Ovary (tissue), 7 donors: ENCODE measurements at regions not wholly inside any gene's neighbourhood (a gene's known extent, or its start where the extent isn't known, plus 50 kb on each side); places are given as distances from the start of the nearest gene placed in this dataset.

Source experiments
- DNase-seq, 5 donors: peaks; one replicate each; pipeline ENCODE4 v3.0.0-alpha.2; 2019 to 2020
- H3K27ac ChIP-seq, 2 donors: fragments of 200-600 bp; one replicate each; pipeline versions ENCODE4 v1.5.1 to v1.8.0; 2019 to 2022
- H3K27me3 ChIP-seq: fragments of 200-600 bp; one replicate; pipeline ENCODE4 v1.8.0; 2022
- H3K36me3 ChIP-seq: fragments of 200-600 bp; sonication (generic); one replicate; pipeline ENCODE4 v1.5.1; 2019
- H3K4me1 ChIP-seq: one replicate; pipeline ENCODE4 v1.8.1; 2013; ENCODE audit warnings: mild to moderate bottlenecking, moderate library complexity; ENCODE audit not compliant: insufficient read depth
- H3K4me3 ChIP-seq: fragments of 200-600 bp; sonication (generic); one replicate; pipeline ENCODE4 v1.5.1; 2017
- H3K9me3 ChIP-seq, 2 donors: fragments of 200-600 bp in 1 of 2; sonication (generic) in 1 of 2; one replicate each; pipeline versions ENCODE4 v1.5.1 to v1.8.1; 2013 to 2019; ENCODE audit warnings: mild to moderate bottlenecking in 1 of 2, moderate library complexity in 1 of 2
- EP300 ChIP-seq: sonication (generic); formaldehyde crosslinking; IDR thresholded peaks from one replicate; pipeline ENCODE4 v1.6.1; 2017; ENCODE audit warnings: antibody characterized with exemption
- POLR2A ChIP-seq: fragments of 450-650 bp; IDR thresholded peaks from one replicate; pipeline ENCODE4 v1.6.1; 2017; ENCODE audit warnings: antibody characterized with exemption, mild to moderate bottlenecking, moderate library complexity
- WGBS, 3 donors: extraction: QIAGEN DNeasy Blood & Tissue Kit in 1 of 3; methylation state at CpG; one replicate each; pipeline versions ENCODE4 v1.1.5 to v1.1.7; 2013 to 2017; 5-methylcytosine and 5-hydroxymethylcytosine counted together
- intact Hi-C, 4 donors: fragments of 100-400 bp; cut with DNase I; formaldehyde crosslinking; loops; one replicate each; pipeline versions ENCODE4 v1.11.0 to v1.15.1; 2022 to 2023
- TF ChIP-seq, protein P1 (sequence below), 3 donors: fragments of 450-650 bp in 2 of 3; fragments of 200-600 bp in 1 of 3; IDR thresholded peaks; one replicate each; pipeline versions ENCODE4 v1.5.1 to v1.8.0; 2016 to 2022; ENCODE audit warnings: antibody characterized with exemption in 3 of 3, mild to moderate bottlenecking in 1 of 3
- donor health status: DM: no; HTN: no; CAD: no; lungs with moderate emphysema.
- donor health status: DM: no; HTN: no; CAD: no.
- donor health status: Bipolar disorder and iron deficiency.
- donor health status: DM: no; HTN: no; CAD: no.
- donor health status: DM: yes; HTN: yes; CAD: no.

GRCh38 chr7:130974794-130975193 is 240.8 kb upstream of the KLF14 start:
- no peak for DNase-seq
- intact Hi-C loops, result no loop called here
- Histone ChIP-seq H3K4me3 (no peak overlapping the region), H3K4me1 (peaks cover 2% of the 10 kb centered on the region), H3K36me3 (no peaks in the 10 kb centered on the region), H3K9me3 (no peaks in the 10 kb centered on the region), H3K27me3 (no peaks in the 10 kb centered on the region), H3K27ac (no peak overlapping the region)
- WGBS, 3 donors, result 94 to 100% (median 96%) methylated on average over 2 of the region's 2 CpGs
- TF ChIP-seq EP300 (no peak), POLR2A (no peak)
- TF ChIP-seq, protein P1, sequence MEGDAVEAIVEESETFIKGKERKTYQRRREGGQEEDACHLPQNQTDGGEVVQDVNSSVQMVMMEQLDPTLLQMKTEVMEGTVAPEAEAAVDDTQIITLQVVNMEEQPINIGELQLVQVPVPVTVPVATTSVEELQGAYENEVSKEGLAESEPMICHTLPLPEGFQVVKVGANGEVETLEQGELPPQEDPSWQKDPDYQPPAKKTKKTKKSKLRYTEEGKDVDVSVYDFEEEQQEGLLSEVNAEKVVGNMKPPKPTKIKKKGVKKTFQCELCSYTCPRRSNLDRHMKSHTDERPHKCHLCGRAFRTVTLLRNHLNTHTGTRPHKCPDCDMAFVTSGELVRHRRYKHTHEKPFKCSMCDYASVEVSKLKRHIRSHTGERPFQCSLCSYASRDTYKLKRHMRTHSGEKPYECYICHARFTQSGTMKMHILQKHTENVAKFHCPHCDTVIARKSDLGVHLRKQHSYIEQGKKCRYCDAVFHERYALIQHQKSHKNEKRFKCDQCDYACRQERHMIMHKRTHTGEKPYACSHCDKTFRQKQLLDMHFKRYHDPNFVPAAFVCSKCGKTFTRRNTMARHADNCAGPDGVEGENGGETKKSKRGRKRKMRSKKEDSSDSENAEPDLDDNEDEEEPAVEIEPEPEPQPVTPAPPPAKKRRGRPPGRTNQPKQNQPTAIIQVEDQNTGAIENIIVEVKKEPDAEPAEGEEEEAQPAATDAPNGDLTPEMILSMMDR (IDR thresholded peaks at IDR 0.05), result no peak

DNA sequence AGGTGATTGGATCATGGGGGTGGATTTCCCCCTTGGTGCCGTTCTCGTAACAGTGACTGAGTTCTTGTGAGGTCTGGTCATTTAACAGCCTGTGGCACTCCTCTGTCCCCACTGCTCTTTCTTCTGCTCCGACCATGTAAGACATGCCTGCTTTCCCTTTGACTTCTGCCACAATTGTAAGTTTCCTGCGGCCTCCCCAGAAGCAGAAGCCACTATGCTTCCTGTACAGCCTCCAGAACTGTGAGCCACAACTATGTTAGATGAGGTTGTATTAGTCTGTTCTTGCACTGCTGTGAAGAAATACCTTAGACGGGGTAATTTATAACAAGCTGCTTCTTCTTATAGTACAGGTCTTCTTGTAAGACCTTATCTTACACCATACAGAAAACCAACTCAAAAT is 241.7 kb upstream of the KLF14 start:
- no peak overlapping the region for H3K4me3 ChIP-seq
- TF ChIP-seq, protein P1 (IDR thresholded peaks at IDR 0.05), result no peak
- H3K27ac ChIP-seq, result no peak overlapping the region
- no peaks in the 10 kb centered on the region for H3K27me3 ChIP-seq
- intact Hi-C loops, result no loop called here
- no peaks in the 10 kb centered on the region for H3K36me3 ChIP-seq
- H3K4me1 ChIP-seq, result no peaks in the 10 kb centered on the region
- no peak for DNase-seq
- WGBS, 3 donors, result 96 to 99% (median 97%) methylated on average over 5 of the region's 5 CpGs
- no peaks in the 10 kb centered on the region for H3K9me3 ChIP-seq

GRCh38 chr7:130982160-130982638 is 248.2 kb upstream of the KLF14 start:
- peaks cover 16% of the 10 kb centered on the region for H3K4me1 ChIP-seq
- H3K4me3 ChIP-seq, result no peak overlapping the region
- 31 to 34% (median 33%) methylated on average over 3 of the region's 3 CpGs for WGBS, 3 donors
- H3K9me3 ChIP-seq, result no peaks in the 10 kb centered on the region
- intact Hi-C loops, result loop anchor here in 1 of 4 donors (2.0 kb wide), 1 partner anchor 25 kb away; no protein-coding TSS in a partner anchor
- no peak for TF ChIP-seq POLR2A
- TF ChIP-seq, protein P1 (IDR thresholded peaks at IDR 0.05), result peak in 2 of 3 donors; percentile 46 to 50
- TF ChIP-seq EP300, result no peak
- no peak overlapping the region for H3K27ac ChIP-seq
- no peaks in the 10 kb centered on the region for H3K36me3 ChIP-seq
- H3K27me3 ChIP-seq, result no peaks in the 10 kb centered on the region
- DNase-seq, result no peak

DNA sequence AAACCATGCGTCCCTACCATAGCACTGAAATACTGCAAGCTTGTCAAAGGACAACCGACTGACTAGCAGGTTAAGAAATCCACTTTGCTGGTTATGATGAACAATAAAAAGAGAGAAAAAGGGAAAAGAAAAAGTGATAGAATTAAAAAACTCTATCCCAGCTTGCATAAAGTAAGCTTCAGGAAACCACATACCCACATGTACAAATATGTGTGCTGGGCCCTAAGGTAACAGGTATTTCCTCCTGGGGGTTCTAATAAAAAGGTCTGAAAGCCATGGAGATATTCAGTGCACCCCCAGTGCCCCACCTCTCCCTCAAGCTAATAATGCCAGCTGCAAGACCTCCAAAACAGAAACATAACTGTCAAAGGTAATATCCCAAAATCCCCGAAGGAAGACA is 248.6 kb upstream of the KLF14 start:
- no peak overlapping the region for H3K4me3 ChIP-seq
- H3K27me3 ChIP-seq, result no peaks in the 10 kb centered on the region
- intact Hi-C loops, result loop anchor here in 1 of 4 donors (2.0 kb wide), 1 partner anchor 24 kb away; no protein-coding TSS in a partner anchor
- no peak for DNase-seq
- TF ChIP-seq POLR2A (no peak), EP300 (no peak)
- TF ChIP-seq, protein P1 (IDR thresholded peaks at IDR 0.05), result no peak
- H3K9me3 ChIP-seq, result no peaks in the 10 kb centered on the region
- H3K27ac ChIP-seq, result no peak overlapping the region
- WGBS, 3 donors, result 56 to 69% (median 59%) methylated on average over 3 of the region's 3 CpGs
- peaks cover 19% of the 10 kb centered on the region for H3K4me1 ChIP-seq
- no peaks in the 10 kb centered on the region for H3K36me3 ChIP-seq
